UCSD-AML1 (cell line): ENCODE measurements at regions not wholly inside any gene's neighbourhood (a gene's known extent, or its start where the extent isn't known, plus 50 kb on each side); places are given as distances from the start of the nearest gene placed in this dataset.
"Not testable (repeated sequence)": the region's sequence is repeated elsewhere in the genome, so short reads cannot be mapped to it uniquely, and the experiment has no call there.

Experiments used
- DNase-seq: peaks from one replicate; lab custom pipeline; 2025; ENCODE audit not compliant: unreplicated experiment; lab: John Stamatoyannopoulos, UW

DNA sequence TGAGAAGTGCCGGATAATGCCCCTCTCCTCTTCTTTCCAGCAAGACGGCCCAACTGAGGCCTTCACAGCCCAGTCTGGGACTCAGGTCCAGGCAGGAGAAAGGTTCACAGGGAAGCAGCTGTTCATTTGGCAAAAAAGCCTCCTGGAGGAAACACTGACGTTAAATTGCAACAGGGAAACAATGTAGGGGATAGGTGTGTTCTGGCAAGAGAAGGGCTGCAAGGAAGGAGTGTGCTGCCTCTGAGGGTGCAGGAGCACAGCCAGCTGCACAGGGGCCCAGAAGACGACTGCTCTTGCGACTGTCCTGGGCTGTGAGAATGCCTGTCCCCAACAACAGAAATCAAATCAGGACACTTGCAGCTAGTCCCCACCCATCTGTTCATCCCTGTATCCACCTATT, 70.6 kb upstream of the PMEPA1 start:
- DNase-seq, result no peak

DNA sequence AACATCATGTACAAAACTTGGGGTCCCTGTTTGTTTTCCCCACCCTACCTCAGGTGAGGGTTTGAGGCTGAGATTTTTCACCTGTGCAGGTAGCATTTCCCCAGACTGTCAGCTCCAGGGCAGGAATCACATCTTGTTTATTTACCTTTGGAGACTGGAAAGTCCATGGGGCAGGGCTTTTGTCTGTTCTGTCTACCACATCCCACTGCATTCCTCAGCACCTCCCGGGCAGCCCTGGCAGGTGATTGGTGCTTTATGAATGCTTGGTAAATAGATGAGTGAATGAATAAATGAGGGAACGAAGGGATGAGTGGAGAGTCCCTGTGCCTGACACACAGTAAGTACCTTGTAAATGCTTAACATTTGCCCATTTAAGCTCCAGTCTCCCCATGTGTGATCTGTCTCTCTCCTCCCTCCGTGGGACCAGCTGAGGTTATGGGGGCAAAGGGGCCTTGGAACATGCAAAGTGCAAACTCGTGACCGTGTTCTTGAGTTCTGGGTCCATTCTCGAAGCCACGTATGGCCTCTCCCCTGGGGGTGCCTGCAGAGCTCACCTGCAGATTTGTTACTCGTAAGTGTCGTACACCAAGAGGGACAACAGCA, 69.7 kb upstream of the PMEPA1 start:
- DNase-seq, result no peak

DNA sequence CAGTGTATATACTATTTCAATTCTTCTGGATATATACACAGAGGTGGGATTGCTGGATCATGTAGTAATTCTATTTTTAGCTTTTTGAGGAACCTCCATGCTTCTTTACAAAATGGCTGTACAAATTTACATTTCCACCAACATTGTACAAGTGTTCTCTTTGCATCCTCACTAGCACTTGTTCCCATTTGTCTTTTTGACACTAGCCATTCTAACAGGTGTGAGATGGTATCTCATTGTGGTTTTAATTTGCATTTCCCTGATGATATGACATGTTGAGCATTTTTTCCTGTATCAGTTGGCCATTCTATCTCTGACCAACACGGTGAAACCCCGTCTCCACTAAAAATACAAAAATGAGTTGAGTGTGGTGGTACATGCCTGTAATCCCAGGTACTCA, 68.1 kb upstream of the PMEPA1 start:
- DNase-seq, result no peak

GRCh38 chr20:57774951-57775350, 65.1 kb upstream of the PMEPA1 start:
- DNase-seq, result no peak

DNA sequence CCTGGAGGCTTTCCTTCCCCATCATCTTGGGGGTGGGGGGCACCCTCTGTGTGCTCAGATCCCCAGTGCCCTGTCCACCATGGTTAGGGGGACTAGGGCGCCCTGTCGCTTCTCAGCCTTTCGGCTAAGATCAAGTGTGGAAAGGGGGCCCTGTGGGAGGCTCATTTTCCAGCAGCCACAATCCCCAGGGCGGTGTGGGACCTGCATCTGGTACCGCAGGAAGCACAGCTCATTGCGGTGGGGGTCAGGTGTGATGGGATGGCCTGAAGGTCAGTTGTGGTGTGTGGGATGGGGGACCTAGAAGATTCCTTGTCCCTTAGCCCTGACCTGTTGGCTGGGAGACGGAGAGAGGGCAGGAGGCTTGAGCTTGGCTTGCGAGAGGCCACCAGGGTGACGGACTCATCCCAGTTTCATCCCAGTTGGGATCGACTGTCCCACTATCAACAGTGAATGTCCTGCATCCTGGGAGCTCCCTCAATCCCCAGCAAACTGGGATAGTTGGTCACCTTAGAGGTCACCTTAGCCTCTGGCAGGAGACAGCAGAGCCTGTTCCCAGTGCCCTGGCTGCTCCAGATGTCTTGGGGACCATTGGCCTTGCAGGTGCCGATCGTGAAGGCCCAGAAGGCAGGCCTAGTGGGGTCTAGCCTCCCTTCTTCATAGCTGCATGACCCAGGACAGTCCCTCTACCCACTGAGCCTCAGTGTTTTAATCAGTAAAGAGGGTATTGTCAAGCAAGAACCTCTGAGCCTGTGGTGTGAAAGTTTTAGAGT, 64.5 kb upstream of the PMEPA1 start:
- DNase-seq, result no peak

DNA sequence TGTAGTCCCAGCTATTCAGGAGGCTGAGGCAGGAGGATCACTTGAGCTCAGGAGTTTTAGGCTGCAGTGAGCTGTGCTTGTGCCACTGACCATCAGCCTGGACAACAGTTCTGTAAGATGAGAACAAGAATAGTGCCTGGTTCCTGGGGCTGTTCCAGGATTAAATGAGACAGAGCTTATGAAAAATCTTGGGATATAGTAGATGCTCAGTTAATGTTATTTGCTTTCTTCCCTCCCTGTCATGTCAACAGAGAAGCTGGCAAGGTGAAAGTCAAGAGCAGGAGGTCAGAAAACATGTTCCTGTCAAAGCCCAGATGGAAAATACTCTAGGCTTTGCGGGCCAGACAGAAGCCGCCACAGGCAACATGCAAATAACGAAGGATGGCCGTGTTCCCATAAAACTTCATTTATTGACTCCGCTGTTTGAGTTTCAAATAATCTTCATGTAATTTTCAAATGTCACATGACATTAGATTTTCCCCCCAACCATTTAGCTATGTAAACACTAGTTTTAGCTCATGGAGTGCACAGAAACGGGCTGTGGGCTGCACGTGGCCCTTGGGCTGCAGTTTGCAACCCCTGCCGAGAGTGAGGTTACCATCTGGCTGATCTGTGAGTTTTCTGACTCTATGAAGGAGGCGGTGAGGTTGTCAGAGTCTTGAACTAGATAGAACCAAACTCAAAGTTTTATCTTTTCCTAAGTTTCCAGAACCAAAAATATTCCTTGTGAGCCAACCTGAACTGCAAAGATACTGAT, 63.4 kb upstream of the PMEPA1 start:
- no peak for DNase-seq

DNA sequence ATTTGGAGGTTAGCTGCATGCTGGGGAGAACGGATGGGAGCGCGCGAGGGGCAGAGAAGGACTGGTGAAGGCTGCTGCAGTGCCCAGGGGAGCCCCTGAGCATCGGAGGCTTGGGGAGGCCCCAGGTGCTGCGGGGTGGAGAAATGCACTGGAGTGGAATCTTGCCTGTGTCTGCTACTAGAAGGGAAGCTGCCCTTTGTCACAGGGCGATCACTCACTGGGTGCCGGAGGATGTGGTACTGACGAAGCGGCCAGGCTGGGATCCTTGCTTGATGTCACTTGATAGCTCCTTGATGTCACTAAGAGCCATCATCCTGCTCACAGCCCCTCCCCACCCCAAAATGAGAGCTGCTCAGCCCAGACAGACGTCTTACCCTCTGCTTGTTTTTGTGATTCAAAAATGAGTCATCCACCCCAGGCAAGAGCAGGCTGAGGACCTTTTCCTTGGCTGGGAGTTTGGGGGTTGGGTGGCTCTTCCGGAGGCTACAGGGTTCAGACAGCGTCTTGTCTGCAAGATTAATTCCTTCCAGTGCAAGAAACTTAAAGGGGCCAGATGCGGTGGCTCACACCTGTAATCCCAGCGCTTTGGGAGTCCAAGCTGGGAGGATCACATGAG, 62.6 kb upstream of the PMEPA1 start:
- peak; percentile 73 for DNase-seq

DNA sequence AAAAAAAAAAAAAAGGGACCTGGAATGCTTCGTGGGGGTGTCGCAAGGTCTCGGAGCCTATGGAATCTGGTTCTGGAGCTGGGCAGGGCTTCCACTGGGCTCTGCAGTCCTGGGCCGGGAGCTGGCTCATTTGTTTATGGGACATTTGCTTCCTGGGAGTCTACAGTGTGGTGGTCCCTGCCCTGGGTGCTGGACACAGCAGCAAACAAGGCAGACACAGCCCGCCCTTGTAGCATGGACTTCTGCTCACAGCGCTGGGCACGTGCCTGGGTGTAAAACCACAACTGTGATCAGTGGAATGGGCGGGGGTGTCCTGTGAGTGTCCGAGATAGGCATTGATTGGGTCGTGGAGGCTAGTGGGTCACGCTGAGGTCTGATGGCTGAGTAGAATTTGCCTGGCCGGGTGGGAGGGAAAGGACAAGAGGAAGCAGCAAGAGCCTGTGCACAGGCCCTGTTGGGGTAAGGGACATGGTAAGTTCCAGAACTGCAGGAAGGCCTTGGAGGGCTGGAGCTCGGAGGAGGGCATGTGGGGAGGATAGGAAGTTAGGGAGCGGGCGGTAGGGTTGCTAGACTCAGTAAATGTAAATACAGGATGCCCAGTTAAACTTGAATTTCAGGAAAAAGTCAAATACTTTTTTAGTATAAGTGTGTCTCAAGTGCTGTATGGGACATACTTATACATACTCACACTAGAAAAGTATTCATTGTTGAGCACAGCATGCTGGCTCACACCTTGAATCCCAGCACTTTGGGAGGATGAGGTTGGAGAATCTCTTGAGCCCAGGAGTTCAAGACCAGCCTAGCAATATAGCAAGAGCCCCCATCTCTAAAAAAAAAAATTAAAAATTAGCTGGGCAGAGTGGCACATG, 61.3 kb upstream of the PMEPA1 start:
- peak; percentile 56 for DNase-seq

DNA sequence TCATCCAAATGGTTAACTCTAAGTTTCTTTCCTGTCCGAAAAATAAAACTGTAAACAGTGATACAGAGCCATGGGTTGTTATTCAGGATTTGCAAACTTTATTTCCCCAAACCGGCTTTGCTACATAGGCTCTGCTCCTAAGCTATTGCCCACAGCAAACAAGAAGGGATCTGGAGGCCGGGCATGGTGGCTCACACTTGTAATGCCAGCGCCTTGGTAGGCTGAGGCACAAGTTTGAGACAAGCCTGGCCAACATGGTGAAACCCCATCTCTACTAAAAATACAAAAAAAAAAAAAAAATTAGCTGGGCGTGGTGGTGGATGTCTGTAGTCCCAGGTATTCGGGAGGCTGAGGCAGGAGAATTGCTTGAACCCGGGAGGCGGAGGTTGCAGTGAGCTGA, 60.6 kb upstream of the PMEPA1 start:
- DNase-seq, result not testable (repeated sequence)

DNA sequence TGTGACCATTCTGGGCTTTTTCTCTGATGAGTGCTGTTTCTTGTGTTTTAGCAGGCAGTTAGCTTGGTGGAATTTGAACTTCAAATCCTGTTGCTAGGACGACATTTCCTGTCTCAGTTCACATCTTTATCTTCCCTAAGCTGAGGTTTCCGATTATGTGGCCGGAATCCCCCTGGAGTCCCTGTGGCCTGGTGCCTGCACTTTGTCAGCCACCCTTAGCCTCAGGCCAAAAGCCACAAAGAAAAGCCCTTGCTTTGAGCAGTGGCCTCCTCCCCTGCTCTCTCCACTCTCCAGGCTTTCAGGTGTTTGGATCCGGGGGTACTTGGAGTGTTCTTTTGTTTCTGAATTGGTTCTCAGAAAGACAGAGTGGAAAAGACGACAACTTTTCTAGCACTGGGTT, 59.9 kb upstream of the PMEPA1 start:
- DNase-seq, result peak; percentile 74

- DNase-seq, result no peak
Observed at GRCh38 chr20:57768519-57768918, 58.7 kb upstream of the PMEPA1 start.

DNA sequence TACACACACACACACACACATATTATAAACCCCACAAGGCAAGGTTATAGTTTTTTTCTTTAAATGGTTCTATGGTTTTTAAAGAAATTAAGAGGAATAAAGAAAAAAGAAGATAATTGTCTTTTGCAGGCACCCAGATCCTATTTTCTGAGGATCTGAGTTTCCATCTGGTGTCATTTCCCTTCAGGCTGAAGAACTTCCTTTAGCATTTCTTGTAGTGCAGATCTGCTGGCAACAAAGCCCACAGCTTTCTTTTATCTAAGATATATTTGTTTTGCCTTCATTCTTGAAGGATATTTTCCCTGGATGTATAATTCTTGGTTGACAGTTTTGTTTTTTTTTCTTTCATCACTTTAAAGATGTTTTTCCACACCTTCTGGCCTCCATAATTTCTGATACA, 57.6 kb upstream of the PMEPA1 start:
- DNase-seq, result no peak

GRCh38 chr20:57763235-57763595, 53.4 kb upstream of the PMEPA1 start:
- no peak for DNase-seq

GRCh38 chr20:57762531-57763234, 52.9 kb upstream of the PMEPA1 start:
- no peak for DNase-seq

GRCh38 chr20:57761413-57761734, 51.6 kb upstream of the PMEPA1 start:
- no peak for DNase-seq

- DNase-seq, result no peak
Observed at GRCh38 chr20:57760698-57761412, 51.0 kb upstream of the PMEPA1 start.

- DNase-seq, result no peak
Observed at GRCh38 chr20:57759724-57760123, 49.9 kb upstream of the PMEPA1 start.
